Dendritic cell treated with granulocyte-macrophage colony-stimulating factor and Interleukin-4, amounts not matched to agents 40 ng/mL and 50 ng/mL, for 4 days (primary cell): ENCODE measurements at regions not wholly inside any gene's neighbourhood (a gene's known extent, or its start where the extent isn't known, plus 50 kb on each side); places are given as distances from the start of the nearest gene placed in this dataset.

Experiments used
- H3K27ac Mint-ChIP-seq: one replicate; pipeline ENCODE4 v1.8.0; 2022; ENCODE audit warnings: mild to moderate bottlenecking, mixed read lengths
- H3K27me3 Mint-ChIP-seq: one replicate; pipeline ENCODE4 v1.8.0; 2022; ENCODE audit warnings: mild to moderate bottlenecking, mixed read lengths
- H3K36me3 Mint-ChIP-seq: one replicate; pipeline ENCODE4 v1.8.0; 2022; ENCODE audit warnings: low read depth, mixed read lengths
- H3K4me1 Mint-ChIP-seq: one replicate; pipeline ENCODE4 v1.8.0; 2022; ENCODE audit warnings: low read depth, mixed read lengths
- H3K4me3 Mint-ChIP-seq: one replicate; pipeline ENCODE4 v1.8.0; 2022; ENCODE audit warnings: mild to moderate bottlenecking, moderate library complexity, mixed read lengths
- H3K9me3 Mint-ChIP-seq: one replicate; pipeline ENCODE4 v1.8.0; 2022; ENCODE audit warnings: mixed read lengths
- intact Hi-C: fragments of 100-400 bp; cut with micrococcal nuclease; formaldehyde crosslinking; loops from one replicate; pipeline ENCODE4 v1.15.0; 2022

DNA sequence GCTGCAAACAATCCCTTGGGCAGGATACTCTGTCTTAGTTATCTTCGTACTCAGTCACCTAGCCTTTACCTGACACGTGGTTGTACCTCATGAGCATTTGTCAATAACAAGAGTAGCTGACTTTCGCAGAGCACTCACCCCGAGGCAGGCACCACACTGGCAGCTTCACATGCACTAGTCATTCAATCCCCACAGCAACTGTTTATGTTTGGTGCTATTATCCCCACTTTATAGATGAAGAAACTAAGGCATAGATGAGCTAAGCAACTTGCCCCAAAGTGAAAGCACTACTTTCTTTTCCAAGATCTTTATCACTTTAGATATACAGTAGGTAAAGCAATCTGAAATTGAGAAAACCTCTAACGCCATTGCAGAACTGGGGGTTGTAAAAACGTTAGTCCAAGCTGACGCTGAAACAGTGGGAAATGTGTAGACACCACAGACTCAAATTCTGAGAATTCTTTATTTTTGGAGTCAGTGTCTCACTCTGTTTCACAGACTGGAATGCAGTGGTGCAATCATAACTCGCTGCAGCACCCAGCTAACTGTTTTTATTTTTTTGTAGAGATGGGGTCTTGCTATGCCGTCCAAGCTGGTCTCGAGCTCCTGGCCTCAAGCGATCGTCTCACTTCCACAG, 446.0 kb downstream of the FOXO1 start:
- no peaks in the 10 kb centered on the region for H3K9me3 Mint-ChIP-seq
- intact Hi-C loops = no loop called here
- H3K4me3 Mint-ChIP-seq = no peak overlapping the region
- H3K27me3 Mint-ChIP-seq = peaks cover 5% of the 10 kb centered on the region
- H3K27ac Mint-ChIP-seq = no peak overlapping the region
- H3K36me3 Mint-ChIP-seq = no peaks in the 10 kb centered on the region
- H3K4me1 Mint-ChIP-seq = peaks cover 24% of the 10 kb centered on the region

- H3K4me1 Mint-ChIP-seq = peaks cover 22% of the 10 kb centered on the region
- no peaks in the 10 kb centered on the region for H3K36me3 Mint-ChIP-seq
- peaks cover 4% of the 10 kb centered on the region for H3K27me3 Mint-ChIP-seq
- no peak overlapping the region for H3K27ac Mint-ChIP-seq
- H3K9me3 Mint-ChIP-seq = no peaks in the 10 kb centered on the region
- intact Hi-C loops = no loop called here
- no peak overlapping the region for H3K4me3 Mint-ChIP-seq
Measured at GRCh38 chr13:40221131-40221459, 445.3 kb downstream of the FOXO1 start.

- intact Hi-C loops = no loop called here
- no peaks in the 10 kb centered on the region for H3K36me3 Mint-ChIP-seq
- no peak overlapping the region for H3K4me3 Mint-ChIP-seq
- H3K27ac Mint-ChIP-seq = no peak overlapping the region
- H3K9me3 Mint-ChIP-seq = no peaks in the 10 kb centered on the region
- H3K27me3 Mint-ChIP-seq = peaks cover 3% of the 10 kb centered on the region
- H3K4me1 Mint-ChIP-seq = peaks cover 22% of the 10 kb centered on the region
Measured at GRCh38 chr13:40221460-40222201, 444.8 kb downstream of the FOXO1 start.

DNA sequence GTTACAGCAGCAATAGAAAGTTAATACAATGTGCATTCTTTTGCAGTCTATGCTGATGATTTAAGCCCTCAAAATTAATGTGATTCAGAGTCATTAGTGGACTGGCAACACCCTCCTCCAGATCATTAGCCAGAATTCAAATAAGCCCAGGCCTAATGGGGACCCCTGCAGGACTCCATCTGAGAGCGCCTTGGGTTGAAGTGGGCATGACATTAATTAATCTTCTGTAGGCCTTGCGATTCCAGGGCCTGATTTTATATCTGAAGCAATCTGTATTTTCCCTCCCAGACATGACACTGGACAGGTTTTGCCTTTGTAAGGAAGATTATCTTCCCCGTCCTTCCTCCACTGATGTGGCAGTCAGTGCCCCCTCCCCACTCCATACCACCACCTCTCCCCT, 442.9 kb downstream of the FOXO1 start:
- Mint-ChIP-seq H3K4me3 (no peak overlapping the region), H3K27me3 (peaks cover 3% of the 10 kb centered on the region), H3K27ac (no peak overlapping the region), H3K36me3 (no peaks in the 10 kb centered on the region), H3K9me3 (no peaks in the 10 kb centered on the region), H3K4me1 (peaks cover 11% of the 10 kb centered on the region)
- intact Hi-C loops = no loop called here

GRCh38 chr13:40228496-40228895, 437.9 kb downstream of the FOXO1 start:
- Mint-ChIP-seq H3K4me3 (no peak overlapping the region), H3K36me3 (no peaks in the 10 kb centered on the region), H3K27ac (no peak overlapping the region), H3K9me3 (no peaks in the 10 kb centered on the region), H3K27me3 (peaks cover 10% of the 10 kb centered on the region), H3K4me1 (no peaks in the 10 kb centered on the region)
- intact Hi-C loops = no loop called here

DNA sequence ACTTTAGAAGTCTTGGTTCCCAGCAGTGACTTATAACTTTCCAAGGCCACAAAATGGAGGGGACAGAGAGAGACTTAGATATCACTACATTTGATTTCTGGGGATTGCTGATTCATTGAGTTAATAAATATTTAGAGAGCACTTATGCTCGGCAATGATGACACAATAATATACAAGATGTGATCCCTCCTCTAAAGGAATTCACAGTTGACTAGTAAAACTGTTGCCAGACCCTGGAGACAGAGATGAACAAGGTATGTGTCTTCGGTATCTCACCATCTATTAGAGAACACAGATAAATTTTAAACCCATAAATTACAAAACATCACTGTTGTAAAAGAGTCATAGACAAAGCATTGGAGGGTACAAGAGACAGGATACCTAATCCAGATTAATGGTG, 437.5 kb downstream of the FOXO1 start:
- H3K4me1 Mint-ChIP-seq = no peaks in the 10 kb centered on the region
- peaks cover 10% of the 10 kb centered on the region for H3K27me3 Mint-ChIP-seq
- H3K4me3 Mint-ChIP-seq = no peak overlapping the region
- H3K27ac Mint-ChIP-seq = no peak overlapping the region
- H3K9me3 Mint-ChIP-seq = no peaks in the 10 kb centered on the region
- H3K36me3 Mint-ChIP-seq = no peaks in the 10 kb centered on the region
- intact Hi-C loops = no loop called here

DNA sequence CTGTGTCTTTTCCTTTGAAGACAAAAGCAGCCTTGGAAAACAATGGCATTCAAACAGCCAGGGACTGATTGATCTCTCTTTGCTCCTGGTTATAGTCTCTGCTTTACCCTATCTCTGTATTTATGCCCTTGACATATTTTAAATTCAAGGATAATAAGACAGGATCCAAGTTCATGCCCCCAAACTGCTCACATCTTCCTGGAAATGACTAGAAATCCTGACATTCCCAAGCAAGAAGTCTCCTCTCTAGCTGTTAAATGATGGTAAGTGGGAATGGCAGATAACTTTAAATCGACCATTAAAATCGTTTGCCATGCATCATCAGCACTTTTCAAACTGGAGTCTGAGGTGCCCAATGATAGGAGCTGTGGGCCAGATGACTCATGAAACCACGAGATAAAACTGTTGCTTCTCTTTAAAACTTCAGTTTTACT, 435.6 kb downstream of the FOXO1 start:
- Mint-ChIP-seq H3K9me3 (no peaks in the 10 kb centered on the region), H3K4me3 (no peak overlapping the region), H3K27ac (no peak overlapping the region), H3K36me3 (no peaks in the 10 kb centered on the region), H3K27me3 (peaks cover 10% of the 10 kb centered on the region), H3K4me1 (no peaks in the 10 kb centered on the region)
- intact Hi-C loops = no loop called here

DNA sequence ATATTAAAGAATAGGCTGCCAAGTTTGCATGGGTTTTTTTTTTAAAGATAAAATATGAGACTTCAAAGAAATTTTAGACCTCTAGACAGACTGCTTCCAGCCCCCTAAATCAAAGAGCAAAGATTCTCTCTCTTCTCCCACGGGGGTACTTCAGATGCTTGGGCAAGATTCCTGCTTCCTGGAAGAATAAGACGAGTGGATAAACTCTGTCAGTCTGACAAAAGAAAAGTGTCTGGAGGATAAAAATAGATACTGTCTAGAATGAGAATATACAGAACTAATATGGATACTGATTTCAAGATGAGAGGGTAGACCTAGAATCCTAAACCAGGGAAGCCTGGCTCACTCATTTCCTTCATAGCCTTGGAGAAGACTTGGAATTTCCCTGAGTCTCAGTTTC, 435.1 kb downstream of the FOXO1 start:
- no peak overlapping the region for H3K27ac Mint-ChIP-seq
- H3K9me3 Mint-ChIP-seq = no peaks in the 10 kb centered on the region
- H3K36me3 Mint-ChIP-seq = no peaks in the 10 kb centered on the region
- peaks cover 10% of the 10 kb centered on the region for H3K27me3 Mint-ChIP-seq
- H3K4me1 Mint-ChIP-seq = no peaks in the 10 kb centered on the region
- no peak overlapping the region for H3K4me3 Mint-ChIP-seq
- intact Hi-C loops = no loop called here

DNA sequence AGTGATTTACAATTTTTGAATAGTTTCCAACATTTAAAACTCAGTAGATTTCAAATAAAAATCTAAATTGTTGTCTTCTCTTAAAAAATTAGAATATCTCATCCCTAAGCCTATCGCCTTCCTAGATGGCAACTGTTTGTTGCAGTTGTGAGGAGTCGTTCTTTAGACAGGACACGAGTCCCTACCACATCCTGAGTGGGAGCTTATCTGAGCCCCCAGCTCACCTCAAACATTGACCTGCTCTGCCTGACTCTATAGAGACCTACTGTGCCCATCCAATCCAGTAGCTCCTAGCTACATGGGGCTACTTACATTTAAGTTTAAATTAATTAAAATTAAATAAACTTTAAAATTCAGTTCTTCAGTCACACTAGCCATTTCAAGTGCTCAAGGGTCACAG, 434.7 kb downstream of the FOXO1 start:
- no peaks in the 10 kb centered on the region for H3K9me3 Mint-ChIP-seq
- H3K36me3 Mint-ChIP-seq = no peaks in the 10 kb centered on the region
- H3K27ac Mint-ChIP-seq = no peak overlapping the region
- no peaks in the 10 kb centered on the region for H3K4me1 Mint-ChIP-seq
- peaks cover 10% of the 10 kb centered on the region for H3K27me3 Mint-ChIP-seq
- intact Hi-C loops = no loop called here
- H3K4me3 Mint-ChIP-seq = no peak overlapping the region

DNA sequence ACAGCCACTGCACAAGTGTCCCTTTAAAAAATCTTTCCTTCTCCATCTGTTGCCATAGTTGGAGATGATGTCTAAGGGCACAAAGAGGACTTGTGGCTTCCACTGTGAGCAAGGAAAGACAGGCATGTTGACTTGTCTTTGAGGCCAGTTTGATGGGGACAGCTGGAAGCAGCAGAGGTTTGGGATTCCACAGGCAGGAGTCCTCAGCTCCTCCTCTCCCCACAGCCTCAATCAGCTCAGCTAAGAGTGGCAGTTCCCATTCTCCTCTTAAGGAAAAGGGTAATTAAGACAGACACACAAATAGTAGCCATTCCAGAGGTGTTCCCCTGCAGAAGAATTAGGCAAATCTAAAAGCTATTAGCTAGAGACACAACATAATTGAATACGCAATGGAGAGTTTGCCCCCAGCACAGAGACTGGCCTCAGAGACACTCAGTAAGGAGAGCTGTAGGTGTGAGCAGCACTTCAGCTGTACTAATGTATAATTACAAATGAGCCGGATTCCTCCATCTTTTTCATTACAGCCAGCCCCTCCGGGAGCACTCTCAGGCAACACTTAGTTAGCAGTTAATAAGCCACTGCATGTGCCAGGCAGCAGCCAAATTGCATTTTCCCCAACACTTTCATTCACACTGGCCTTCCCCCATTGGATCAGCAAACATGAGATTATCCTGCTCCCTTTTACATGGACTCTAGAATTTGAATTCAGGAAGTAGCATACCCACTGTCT, 434.0 kb downstream of the FOXO1 start:
- H3K4me1 Mint-ChIP-seq = no peaks in the 10 kb centered on the region
- peaks cover 10% of the 10 kb centered on the region for H3K27me3 Mint-ChIP-seq
- no peaks in the 10 kb centered on the region for H3K9me3 Mint-ChIP-seq
- no peak overlapping the region for H3K27ac Mint-ChIP-seq
- intact Hi-C loops = no loop called here
- H3K36me3 Mint-ChIP-seq = no peaks in the 10 kb centered on the region
- no peak overlapping the region for H3K4me3 Mint-ChIP-seq

DNA sequence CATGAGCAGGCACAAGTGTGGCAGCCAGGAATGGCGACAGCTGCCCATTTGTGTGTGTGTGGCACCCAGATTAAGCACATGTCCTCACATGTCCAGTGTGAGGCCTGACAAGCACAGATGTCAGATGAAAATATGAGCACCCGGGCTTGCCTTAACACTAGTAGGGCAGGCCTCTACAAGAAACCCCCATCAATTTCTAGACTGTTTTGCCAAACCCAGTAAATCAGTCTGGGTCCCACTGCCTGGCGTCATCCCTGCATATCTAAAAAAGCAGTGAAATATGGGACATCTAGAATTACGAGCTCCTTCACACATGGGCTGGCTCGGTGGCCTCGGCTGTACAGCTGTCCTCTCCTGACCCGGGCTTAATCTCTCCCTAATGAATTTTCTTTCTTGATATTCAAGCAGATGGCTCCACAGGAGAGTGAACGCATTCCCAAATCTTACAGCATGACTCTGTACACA, 432.7 kb downstream of the FOXO1 start:
- H3K36me3 Mint-ChIP-seq = no peaks in the 10 kb centered on the region
- no peaks in the 10 kb centered on the region for H3K4me1 Mint-ChIP-seq
- no peak overlapping the region for H3K27ac Mint-ChIP-seq
- intact Hi-C loops = no loop called here
- H3K9me3 Mint-ChIP-seq = no peaks in the 10 kb centered on the region
- H3K4me3 Mint-ChIP-seq = no peak overlapping the region
- peaks cover 10% of the 10 kb centered on the region for H3K27me3 Mint-ChIP-seq

GRCh38 chr13:40235160-40235796, 431.2 kb downstream of the FOXO1 start:
- H3K27ac Mint-ChIP-seq = no peak overlapping the region
- no peak overlapping the region for H3K4me3 Mint-ChIP-seq
- peaks cover 6% of the 10 kb centered on the region for H3K27me3 Mint-ChIP-seq
- no peaks in the 10 kb centered on the region for H3K9me3 Mint-ChIP-seq
- no peaks in the 10 kb centered on the region for H3K36me3 Mint-ChIP-seq
- intact Hi-C loops = no loop called here
- H3K4me1 Mint-ChIP-seq = no peaks in the 10 kb centered on the region

DNA sequence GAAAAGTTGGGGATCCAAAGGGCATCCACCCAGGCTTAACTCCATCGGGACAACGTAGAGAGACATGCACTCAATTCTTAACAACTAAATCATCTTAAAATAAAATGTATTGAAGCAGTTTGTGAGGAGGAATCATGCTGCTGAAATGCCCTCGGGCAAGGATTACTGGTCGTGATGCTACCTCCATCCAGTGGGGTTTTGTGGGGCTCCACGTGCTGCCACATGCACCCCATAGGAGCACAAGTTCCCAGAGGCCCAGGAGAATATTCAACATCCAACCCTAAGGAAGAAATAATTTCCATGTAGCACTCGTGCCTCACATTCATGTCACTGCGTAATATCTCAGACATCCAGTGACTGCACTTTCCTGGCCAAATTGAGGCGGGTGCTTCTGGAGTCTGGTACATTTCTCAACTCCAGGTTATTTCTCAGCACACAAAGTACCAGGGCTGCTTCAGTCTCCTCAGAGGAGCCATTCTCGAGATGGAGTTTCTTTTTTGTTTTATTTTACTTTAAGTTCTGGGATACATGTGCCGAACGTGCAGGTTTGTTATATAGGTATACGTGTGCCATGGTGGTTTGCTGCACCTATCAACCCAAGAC, 429.8 kb downstream of the FOXO1 start:
- no peak overlapping the region for H3K4me3 Mint-ChIP-seq
- H3K4me1 Mint-ChIP-seq = no peaks in the 10 kb centered on the region
- no peaks in the 10 kb centered on the region for H3K36me3 Mint-ChIP-seq
- peaks cover 1% of the 10 kb centered on the region for H3K27me3 Mint-ChIP-seq
- intact Hi-C loops = no loop called here
- H3K9me3 Mint-ChIP-seq = no peaks in the 10 kb centered on the region
- no peak overlapping the region for H3K27ac Mint-ChIP-seq

- intact Hi-C loops = no loop called here
- H3K36me3 Mint-ChIP-seq = no peaks in the 10 kb centered on the region
- no peak overlapping the region for H3K4me3 Mint-ChIP-seq
- H3K9me3 Mint-ChIP-seq = no peaks in the 10 kb centered on the region
- H3K4me1 Mint-ChIP-seq = no peaks in the 10 kb centered on the region
- no peak overlapping the region for H3K27ac Mint-ChIP-seq
- H3K27me3 Mint-ChIP-seq = no peaks in the 10 kb centered on the region
Measured at GRCh38 chr13:40238761-40239160, 427.7 kb downstream of the FOXO1 start.
